DND-41 (cell line): ENCODE measurements at regions not wholly inside any gene's neighbourhood (a gene's known extent, or its start where the extent isn't known, plus 50 kb on each side); places are given as distances from the start of the nearest gene placed in this dataset.

Experiments
- EZH2 ChIP-seq: IDR thresholded peaks from 3 replicates; pipeline ENCODE4 v1.6.1; 2012; ENCODE audit warnings: borderline replicate concordance, low read depth, mild to moderate bottlenecking, moderate library complexity, low read length, inconsistent platforms; ENCODE audit not compliant: severe bottlenecking
- TF ChIP-seq, protein P1 (sequence below): IDR thresholded peaks from 2 replicates; pipeline ENCODE4 v1.5.1; 2012; ENCODE audit warnings: borderline replicate concordance, low read length, moderate library complexity, mild to moderate bottlenecking; ENCODE audit not compliant: poor library complexity, severe bottlenecking; ENCODE audit errors: extremely low read depth

- TF ChIP-seq, protein P1, sequence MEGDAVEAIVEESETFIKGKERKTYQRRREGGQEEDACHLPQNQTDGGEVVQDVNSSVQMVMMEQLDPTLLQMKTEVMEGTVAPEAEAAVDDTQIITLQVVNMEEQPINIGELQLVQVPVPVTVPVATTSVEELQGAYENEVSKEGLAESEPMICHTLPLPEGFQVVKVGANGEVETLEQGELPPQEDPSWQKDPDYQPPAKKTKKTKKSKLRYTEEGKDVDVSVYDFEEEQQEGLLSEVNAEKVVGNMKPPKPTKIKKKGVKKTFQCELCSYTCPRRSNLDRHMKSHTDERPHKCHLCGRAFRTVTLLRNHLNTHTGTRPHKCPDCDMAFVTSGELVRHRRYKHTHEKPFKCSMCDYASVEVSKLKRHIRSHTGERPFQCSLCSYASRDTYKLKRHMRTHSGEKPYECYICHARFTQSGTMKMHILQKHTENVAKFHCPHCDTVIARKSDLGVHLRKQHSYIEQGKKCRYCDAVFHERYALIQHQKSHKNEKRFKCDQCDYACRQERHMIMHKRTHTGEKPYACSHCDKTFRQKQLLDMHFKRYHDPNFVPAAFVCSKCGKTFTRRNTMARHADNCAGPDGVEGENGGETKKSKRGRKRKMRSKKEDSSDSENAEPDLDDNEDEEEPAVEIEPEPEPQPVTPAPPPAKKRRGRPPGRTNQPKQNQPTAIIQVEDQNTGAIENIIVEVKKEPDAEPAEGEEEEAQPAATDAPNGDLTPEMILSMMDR = no peak
- no peak for TF ChIP-seq EZH2
These were observed 351.6 kb upstream of the F9 start for GRCh38 chrX:139178980-139179379.
